ENCODE measurements at regions not wholly inside any gene's neighbourhood (a gene's known extent, or its start where the extent isn't known, plus 50 kb on each side); places are given as distances from the start of the nearest gene placed in this dataset.

- no peak for DNase-seq (ENCODE audit: low spot score)
- CTCF ChIA-PET = no interaction called here
- TF ChIP-seq EZH2 (IDR thresholded peaks at IDR 0.05; ENCODE audit: borderline replicate concordance, low read depth, low read length, poor library complexity, severe bottlenecking) = no peak
- TF ChIP-seq, protein P1, sequence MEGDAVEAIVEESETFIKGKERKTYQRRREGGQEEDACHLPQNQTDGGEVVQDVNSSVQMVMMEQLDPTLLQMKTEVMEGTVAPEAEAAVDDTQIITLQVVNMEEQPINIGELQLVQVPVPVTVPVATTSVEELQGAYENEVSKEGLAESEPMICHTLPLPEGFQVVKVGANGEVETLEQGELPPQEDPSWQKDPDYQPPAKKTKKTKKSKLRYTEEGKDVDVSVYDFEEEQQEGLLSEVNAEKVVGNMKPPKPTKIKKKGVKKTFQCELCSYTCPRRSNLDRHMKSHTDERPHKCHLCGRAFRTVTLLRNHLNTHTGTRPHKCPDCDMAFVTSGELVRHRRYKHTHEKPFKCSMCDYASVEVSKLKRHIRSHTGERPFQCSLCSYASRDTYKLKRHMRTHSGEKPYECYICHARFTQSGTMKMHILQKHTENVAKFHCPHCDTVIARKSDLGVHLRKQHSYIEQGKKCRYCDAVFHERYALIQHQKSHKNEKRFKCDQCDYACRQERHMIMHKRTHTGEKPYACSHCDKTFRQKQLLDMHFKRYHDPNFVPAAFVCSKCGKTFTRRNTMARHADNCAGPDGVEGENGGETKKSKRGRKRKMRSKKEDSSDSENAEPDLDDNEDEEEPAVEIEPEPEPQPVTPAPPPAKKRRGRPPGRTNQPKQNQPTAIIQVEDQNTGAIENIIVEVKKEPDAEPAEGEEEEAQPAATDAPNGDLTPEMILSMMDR (conservative IDR thresholded peaks at IDR 0.05; ENCODE audit: low read depth, low read length) = no peak
- no peaks in the 10 kb centered on the region for H3K36me3 ChIP-seq (ENCODE audit: insufficient read depth, low read length, poor library complexity, severe bottlenecking)
- no peaks in the 10 kb centered on the region for H3K9me3 ChIP-seq (ENCODE audit: low read depth, low read length, poor library complexity, severe bottlenecking)
- H3K4me3 ChIP-seq (ENCODE audit: low read depth, low read length, poor library complexity, severe bottlenecking) = no peak overlapping the region
- no TSS peak for BruUV-seq (replicated peaks)
- H3K27ac ChIP-seq (ENCODE audit: low read depth, low read length, poor library complexity, severe bottlenecking) = no peak overlapping the region
- no peaks in the 10 kb centered on the region for H3K4me1 ChIP-seq (ENCODE audit: insufficient read depth, low read length, poor library complexity, severe bottlenecking)
- no peaks in the 10 kb centered on the region for H3K27me3 ChIP-seq (replicated peaks; ENCODE audit: insufficient read depth, low read depth, low read length, poor library complexity)
- intact Hi-C loops (cut with micrococcal nuclease; ENCODE audit: unreplicated experiment) = no loop called here
- POLR2A ChIA-PET (ENCODE audit: low non-redundant PET) = no interaction called here
Measured at GRCh38 chr4:18197467-18197866, 175.9 kb upstream of the LCORL start.

- intact Hi-C loops (cut with micrococcal nuclease; ENCODE audit: unreplicated experiment) = no loop called here
- H3K4me3 ChIP-seq (ENCODE audit: low read depth, low read length, poor library complexity, severe bottlenecking) = no peak overlapping the region
- BruUV-seq (replicated peaks) = no TSS peak
- no peaks in the 10 kb centered on the region for H3K9me3 ChIP-seq (ENCODE audit: low read depth, low read length, poor library complexity, severe bottlenecking)
- no peaks in the 10 kb centered on the region for H3K27me3 ChIP-seq (replicated peaks; ENCODE audit: insufficient read depth, low read depth, low read length, poor library complexity)
- POLR2A ChIA-PET (ENCODE audit: low non-redundant PET) = no interaction called here
- H3K4me1 ChIP-seq (ENCODE audit: insufficient read depth, low read length, poor library complexity, severe bottlenecking) = no peaks in the 10 kb centered on the region
- H3K27ac ChIP-seq (ENCODE audit: low read depth, low read length, poor library complexity, severe bottlenecking) = no peak overlapping the region
- TF ChIP-seq EZH2 (IDR thresholded peaks at IDR 0.05; ENCODE audit: borderline replicate concordance, low read depth, low read length, poor library complexity, severe bottlenecking) = no peak
- TF ChIP-seq, protein P1 (conservative IDR thresholded peaks at IDR 0.05; ENCODE audit: low read depth, low read length) = no peak
- DNase-seq (ENCODE audit: low spot score) = no peak
- no peaks in the 10 kb centered on the region for H3K36me3 ChIP-seq (ENCODE audit: insufficient read depth, low read length, poor library complexity, severe bottlenecking)
- CTCF ChIA-PET = no interaction called here
Measured at GRCh38 chr4:18194278-18194677, 172.7 kb upstream of the LCORL start.

- no TSS peak for BruUV-seq (replicated peaks)
- Histone ChIP-seq H3K36me3 (ENCODE audit: insufficient read depth, low read length, poor library complexity, severe bottlenecking) (no peaks in the 10 kb centered on the region), H3K27me3 (replicated peaks; ENCODE audit: insufficient read depth, low read depth, low read length, poor library complexity) (no peaks in the 10 kb centered on the region), H3K9me3 (ENCODE audit: low read depth, low read length, poor library complexity, severe bottlenecking) (no peaks in the 10 kb centered on the region), H3K4me3 (ENCODE audit: low read depth, low read length, poor library complexity, severe bottlenecking) (no peak overlapping the region), H3K4me1 (ENCODE audit: insufficient read depth, low read length, poor library complexity, severe bottlenecking) (no peaks in the 10 kb centered on the region), H3K27ac (ENCODE audit: low read depth, low read length, poor library complexity, severe bottlenecking) (no peak overlapping the region)
- ChIA-PET POLR2A (ENCODE audit: low non-redundant PET) (interaction anchor here (0.6 kb wide), 1 partner anchor 1366 kb away, joined by 3 read pairs; no protein-coding TSS in a partner anchor), CTCF (no interaction called here)
- DNase-seq (ENCODE audit: low spot score) = no peak
- TF ChIP-seq EZH2 (IDR thresholded peaks at IDR 0.05; ENCODE audit: borderline replicate concordance, low read depth, low read length, poor library complexity, severe bottlenecking) = no peak
- TF ChIP-seq, protein P1 (conservative IDR thresholded peaks at IDR 0.05; ENCODE audit: low read depth, low read length) = no peak
- intact Hi-C loops (cut with micrococcal nuclease; ENCODE audit: unreplicated experiment) = no loop called here
Measured at GRCh38 chr4:18192901-18193300, 171.3 kb upstream of the LCORL start.
